CD14-positive monocyte (primary cell): ENCODE measurements at regions not wholly inside any gene's neighbourhood (a gene's known extent, or its start where the extent isn't known, plus 50 kb on each side); places are given as distances from the start of the nearest gene placed in this dataset.

Source experiments
- DNase-seq, 3 donors: peaks; one replicate each; pipeline ENCODE4 v3.0.0-alpha.2; 2011 to 2022
- H2AFZ ChIP-seq: 2 replicates; pipeline ENCODE4 v1.6.0; 2012; ENCODE audit warnings: mild to moderate bottlenecking, low read depth, low read length, inconsistent platforms; ENCODE audit not compliant: insufficient read depth, poor library complexity, severe bottlenecking
- H3K27ac ChIP-seq, 2 donors: 1 replicate in 1 of 2; 2 replicates in 1 of 2; pipeline ENCODE4 v1.5.1; 2012 to 2013; ENCODE audit warnings: low read length in 2 of 2, control low read depth in 1 of 2, inconsistent platforms in 1 of 2, low read depth in 1 of 2, mild to moderate bottlenecking in 1 of 2
- H3K27me3 ChIP-seq, 2 donors: one replicate each; pipeline versions ENCODE4 v1.6.0 to v1.6.1; 2011 to 2013; ENCODE audit warnings: low read length in 2 of 2; ENCODE audit not compliant: control insufficient read depth in 2 of 2, insufficient read depth in 2 of 2
- H3K36me3 ChIP-seq, 2 donors: replicated peaks in 1 of 2; 1 replicate in 1 of 2; 2 replicates in 1 of 2; pipeline versions ENCODE4 v1.5.1 to v1.6.1; 2012 to 2013; ENCODE audit warnings: low read length in 2 of 2, control low read depth in 1 of 2, inconsistent platforms in 1 of 2, mild to moderate bottlenecking in 1 of 2; ENCODE audit not compliant: insufficient read depth in 2 of 2, control insufficient read depth in 1 of 2
- H3K4me1 ChIP-seq, 2 donors: 1 replicate in 1 of 2; 2 replicates in 1 of 2; pipeline versions ENCODE4 v1.5.1 to v1.6.1; 2012 to 2013; ENCODE audit warnings: low read length in 2 of 2, control low read depth in 1 of 2, inconsistent platforms in 1 of 2, mild to moderate bottlenecking in 1 of 2, moderate library complexity in 1 of 2; ENCODE audit not compliant: insufficient read depth in 2 of 2, control insufficient read depth in 1 of 2
- H3K4me2 ChIP-seq: replicated peaks from 2 replicates; pipeline ENCODE3; 2012; ENCODE audit warnings: low read length, moderate library complexity, mild to moderate bottlenecking; ENCODE audit not compliant: poor library complexity, severe bottlenecking; ENCODE audit errors: extremely low read depth
- H3K4me3 ChIP-seq, 3 experiments: fragments of 200-600 bp in 1 of 3; sonication (generic) in 1 of 3; replicated peaks in 1 of 3; 1 replicate in 2 of 3; 2 replicates in 1 of 3; pipeline ENCODE4 v1.5.1; 2011 to 2013; ENCODE audit warnings: low read length in 3 of 3, mild to moderate bottlenecking in 3 of 3, control low read depth in 2 of 3, low read depth in 2 of 3, inconsistent platforms in 1 of 3, moderate library complexity in 1 of 3
- H3K79me2 ChIP-seq: 2 replicates; pipeline ENCODE4 v1.6.0; 2012; ENCODE audit warnings: mild to moderate bottlenecking, control low read depth, inconsistent platforms, low read length, moderate library complexity; ENCODE audit not compliant: insufficient read depth
- H3K9ac ChIP-seq: 2 replicates; pipeline ENCODE4 v1.6.0; 2017; ENCODE audit warnings: low read length, mild to moderate bottlenecking; ENCODE audit not compliant: insufficient read depth, poor library complexity, severe bottlenecking
- H3K9me3 ChIP-seq, 2 donors: replicated peaks in 1 of 2; 1 replicate in 1 of 2; 2 replicates in 1 of 2; pipeline versions ENCODE4 v1.5.1 to v1.6.1; 2012 to 2013; ENCODE audit warnings: low read length in 2 of 2, control low read depth in 1 of 2; ENCODE audit not compliant: control insufficient read depth in 1 of 2, insufficient read depth in 1 of 2
- H4K20me1 ChIP-seq: 2 replicates; pipeline ENCODE4 v1.6.0; 2012; ENCODE audit warnings: mild to moderate bottlenecking, low read length, control low read depth, moderate library complexity; ENCODE audit not compliant: insufficient read depth
- H3K27ac Mint-ChIP-seq, 7 donors: one replicate each; pipeline ENCODE4 v1.8.0; 2020; ENCODE audit warnings: mild to moderate bottlenecking in 7 of 7, mixed read lengths in 7 of 7, moderate library complexity in 6 of 7, inconsistent platforms in 2 of 7
- H3K27me3 Mint-ChIP-seq, 3 donors: one replicate each; pipeline ENCODE4 v1.8.0; 2021 to 2022; ENCODE audit warnings: low read depth in 3 of 3, mild to moderate bottlenecking in 3 of 3, mixed read lengths in 3 of 3, moderate library complexity in 3 of 3, inconsistent platforms in 1 of 3
- H3K36me3 Mint-ChIP-seq, 2 donors: one replicate each; pipeline ENCODE4 v1.8.0; 2020; ENCODE audit warnings: mixed read lengths in 2 of 2, inconsistent platforms in 1 of 2, mild to moderate bottlenecking in 1 of 2
- H3K4me1 Mint-ChIP-seq: one replicate; pipeline ENCODE4 v1.8.0; 2020; ENCODE audit warnings: mild to moderate bottlenecking, mixed read lengths
- H3K4me3 Mint-ChIP-seq, 2 donors: one replicate each; pipeline ENCODE4 v1.8.0; 2020; ENCODE audit warnings: mild to moderate bottlenecking in 2 of 2, mixed read lengths in 2 of 2, moderate library complexity in 1 of 2
- H3K9me3 Mint-ChIP-seq, 7 donors: one replicate each; pipeline ENCODE4 v1.8.0; 2020 to 2022; ENCODE audit warnings: mixed read lengths in 7 of 7, mild to moderate bottlenecking in 6 of 7, moderate library complexity in 6 of 7, inconsistent platforms in 2 of 7
- WGBS: methylation state at CpG from one replicate; pipeline ENCODE4 v1.1.5; 2013; ENCODE audit warnings: missing lambda C conversion rate; ENCODE audit not compliant: insufficient coverage; 5-methylcytosine and 5-hydroxymethylcytosine counted together
- intact Hi-C, 2 donors: fragments of 100-400 bp; cut with micrococcal nuclease; formaldehyde crosslinking; loops; one replicate each; pipeline versions ENCODE4 v1.15.0 to v1.15.1; 2023
- TF ChIP-seq, protein P1 (sequence below): fragments of 200-600 bp; IDR thresholded peaks from one replicate; pipeline ENCODE4 v1.8.0; 2022; ENCODE audit warnings: antibody characterized with exemption, mild to moderate bottlenecking

DNA sequence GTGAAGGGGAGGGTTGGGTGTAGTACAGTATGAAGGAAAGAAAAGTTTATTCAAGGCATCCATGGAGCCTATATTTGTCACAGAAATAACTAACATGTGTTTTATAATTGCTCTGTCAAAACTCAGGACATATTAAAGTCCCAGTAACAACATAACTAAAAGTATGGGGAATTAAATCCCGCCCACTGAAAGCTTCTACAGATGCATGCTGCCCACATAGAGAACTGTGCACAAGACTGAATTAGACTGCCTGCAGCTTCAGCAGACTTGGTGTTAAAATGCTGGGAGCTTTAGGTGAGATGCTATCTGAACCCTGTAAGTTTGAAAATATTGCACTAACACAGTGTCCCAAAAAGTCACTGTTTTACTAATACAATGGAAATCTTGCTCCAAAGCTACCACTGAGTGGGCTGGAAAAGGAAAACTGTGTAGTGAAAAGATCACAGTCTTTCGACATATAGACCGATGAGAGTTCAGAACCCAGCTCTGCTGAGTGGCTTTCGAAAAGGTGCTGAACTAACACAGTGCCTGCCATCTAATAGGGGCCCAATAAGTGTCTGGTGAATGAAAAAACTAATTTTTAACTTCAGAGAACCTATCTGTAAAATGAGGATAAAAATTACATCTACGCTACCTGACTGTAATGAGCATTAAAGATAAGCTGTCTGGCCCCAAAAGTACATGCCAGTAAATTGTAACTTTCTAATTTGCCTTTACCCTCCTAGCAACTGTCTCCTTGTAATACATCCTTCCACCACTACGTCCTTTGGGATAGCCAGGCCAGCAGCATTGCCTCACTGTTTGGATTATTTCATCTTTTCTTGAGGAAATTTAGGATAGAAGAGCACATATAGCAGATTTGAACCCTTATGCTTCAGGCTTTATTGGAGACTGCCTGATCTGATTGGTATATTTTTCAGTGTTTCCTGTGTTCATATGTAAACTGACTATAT is 237.6 kb downstream of the BCAT1 start:
- no peak overlapping the region for H3K4me3 Mint-ChIP-seq
- H3K36me3 Mint-ChIP-seq = no peaks in the 10 kb centered on the region
- Histone ChIP-seq H3K4me1 (peaks cover 0 to 7% of the 10 kb centered on the region in 2 donors), H3K9me3 (no peaks in the 10 kb centered on the region), H2AFZ (no peak overlapping the region), H3K36me3 (no peaks in the 10 kb centered on the region), H3K4me2 (no peak overlapping the region), H3K79me2 (no peaks in the 10 kb centered on the region), H3K9ac (no peak overlapping the region), H3K27ac (no peak overlapping the region), H4K20me1 (no peaks in the 10 kb centered on the region), H3K27me3 (no peaks in the 10 kb centered on the region), H3K4me3 (no peak overlapping the region)
- no peak for DNase-seq
- H3K9me3 Mint-ChIP-seq = peaks cover 0 to 1% (median 0%) of the 10 kb centered on the region in 7 donors
- TF ChIP-seq, protein P1, sequence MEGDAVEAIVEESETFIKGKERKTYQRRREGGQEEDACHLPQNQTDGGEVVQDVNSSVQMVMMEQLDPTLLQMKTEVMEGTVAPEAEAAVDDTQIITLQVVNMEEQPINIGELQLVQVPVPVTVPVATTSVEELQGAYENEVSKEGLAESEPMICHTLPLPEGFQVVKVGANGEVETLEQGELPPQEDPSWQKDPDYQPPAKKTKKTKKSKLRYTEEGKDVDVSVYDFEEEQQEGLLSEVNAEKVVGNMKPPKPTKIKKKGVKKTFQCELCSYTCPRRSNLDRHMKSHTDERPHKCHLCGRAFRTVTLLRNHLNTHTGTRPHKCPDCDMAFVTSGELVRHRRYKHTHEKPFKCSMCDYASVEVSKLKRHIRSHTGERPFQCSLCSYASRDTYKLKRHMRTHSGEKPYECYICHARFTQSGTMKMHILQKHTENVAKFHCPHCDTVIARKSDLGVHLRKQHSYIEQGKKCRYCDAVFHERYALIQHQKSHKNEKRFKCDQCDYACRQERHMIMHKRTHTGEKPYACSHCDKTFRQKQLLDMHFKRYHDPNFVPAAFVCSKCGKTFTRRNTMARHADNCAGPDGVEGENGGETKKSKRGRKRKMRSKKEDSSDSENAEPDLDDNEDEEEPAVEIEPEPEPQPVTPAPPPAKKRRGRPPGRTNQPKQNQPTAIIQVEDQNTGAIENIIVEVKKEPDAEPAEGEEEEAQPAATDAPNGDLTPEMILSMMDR = no peak
- intact Hi-C loops = no loop called here
- peak overlapping the region in 1 of 7 donors; percentile 73 for H3K27ac Mint-ChIP-seq
- WGBS = 100% methylated on average over 3 of the region's 6 CpGs
- H3K4me1 Mint-ChIP-seq = no peaks in the 10 kb centered on the region
- peaks cover 0 to 6% (median 0%) of the 10 kb centered on the region in 3 donors for H3K27me3 Mint-ChIP-seq

- H3K9me3 ChIP-seq = no peaks in the 10 kb centered on the region
- no peaks in the 10 kb centered on the region for H4K20me1 ChIP-seq
- intact Hi-C loops = no loop called here
- H3K4me1 ChIP-seq = peaks cover 13 to 21% of the 10 kb centered on the region in 2 donors
- TF ChIP-seq, protein P1 = no peak
- no peak overlapping the region for H2AFZ ChIP-seq
- no peaks in the 10 kb centered on the region for H3K27me3 ChIP-seq
- Mint-ChIP-seq H3K9me3 (peaks cover 0 to 1% (median 0%) of the 10 kb centered on the region in 7 donors), H3K27ac (no peak overlapping the region), H3K4me3 (no peak overlapping the region), H3K4me1 (peaks cover 11% of the 10 kb centered on the region), H3K27me3 (peaks cover 0 to 6% (median 0%) of the 10 kb centered on the region in 3 donors), H3K36me3 (no peaks in the 10 kb centered on the region)
- peak in 2 of 3 donors; percentile 23 to 71 for DNase-seq
- no peak overlapping the region for H3K27ac ChIP-seq
- WGBS = 100% methylated on average over 2 of the region's 2 CpGs
- no peaks in the 10 kb centered on the region for H3K36me3 ChIP-seq
- no peak overlapping the region for H3K9ac ChIP-seq
- H3K4me2 ChIP-seq = no peak overlapping the region
- H3K79me2 ChIP-seq = no peaks in the 10 kb centered on the region
- no peak overlapping the region for H3K4me3 ChIP-seq
Measured at GRCh38 chr12:24709216-24709615, 239.7 kb downstream of the BCAT1 start.
